OCI-LY7 (cell line): ENCODE measurements at regions not wholly inside any gene's neighbourhood (a gene's known extent, or its start where the extent isn't known, plus 50 kb on each side); places are given as distances from the start of the nearest gene placed in this dataset.

Experiments
- BruUV-seq: library from RNA; stranded (reverse); fragments of 400-500 nt; replicated peaks from 2 replicates; lab custom pipeline; 2021; lab: Mats Ljungman, UMichigan
- CTCF ChIA-PET: fragments of 300-600 bp; sonication (Branson Sonifier 250); formaldehyde crosslinking; loops from one replicate; lab custom pipeline; 2022; ENCODE audit warnings: antibody characterized with exemption; ENCODE audit not compliant: unreplicated experiment; lab: Charles Lee
- POLR2A ChIA-PET: fragments of 300-600 bp; sonication (Branson Sonifier 250); formaldehyde crosslinking; loops from one replicate; lab custom pipeline; 2022; ENCODE audit warnings: antibody characterized with exemption; lab: Charles Lee
- DNase-seq: peaks from one replicate; pipeline ENCODE4 v3.0.0-alpha.2; 2015; ENCODE audit warnings: low spot score
- H2AFZ ChIP-seq: fragments of 200-600 bp; sonication (generic), shearing (Covaris generic); 2 replicates; pipeline ENCODE4 v1.6.1; 2014; ENCODE audit warnings: mild to moderate bottlenecking, antibody characterized with exemption, low read length, moderate library complexity
- H3K27ac ChIP-seq: fragments of 200-600 bp; sonication (generic); 2 replicates; pipeline ENCODE4 v1.5.1; 2014; ENCODE audit warnings: mixed run types, low read depth, mild to moderate bottlenecking, moderate library complexity, low read length, inconsistent platforms; ENCODE audit not compliant: poor library complexity, severe bottlenecking
- H3K36me3 ChIP-seq: fragments of 200-600 bp; sonication (generic); 2 replicates; pipeline ENCODE4 v1.6.1; 2014; ENCODE audit warnings: mild to moderate bottlenecking, antibody characterized with exemption, low read length, moderate library complexity, mixed read lengths; ENCODE audit not compliant: insufficient read depth
- H3K4me1 ChIP-seq: fragments of 200-600 bp; sonication (generic); 2 replicates; pipeline ENCODE4 v1.5.1; 2014; ENCODE audit warnings: mild to moderate bottlenecking, low read length; ENCODE audit not compliant: insufficient read depth, poor library complexity, severe bottlenecking
- H3K4me2 ChIP-seq: fragments of 200-600 bp; sonication (generic); 2 replicates; pipeline ENCODE4 v1.6.1; 2014; ENCODE audit warnings: mild to moderate bottlenecking, low read length
- H3K4me3 ChIP-seq: fragments of 200-600 bp; sonication (generic); 2 replicates; pipeline ENCODE4 v1.5.1; 2014; ENCODE audit warnings: mild to moderate bottlenecking, low read depth, low read length; ENCODE audit not compliant: poor library complexity, severe bottlenecking
- H3K79me2 ChIP-seq: fragments of 200-600 bp; sonication (generic); 2 replicates; pipeline ENCODE4 v1.6.1; 2016; ENCODE audit warnings: low read depth, mild to moderate bottlenecking, low read length, moderate library complexity, mixed read lengths; ENCODE audit not compliant: insufficient read depth
- H3K9me2 ChIP-seq: fragments of 200-600 bp; sonication (generic); 2 replicates; pipeline ENCODE4 v1.6.1; 2016; ENCODE audit warnings: mild to moderate bottlenecking, low read length, mixed read lengths; ENCODE audit not compliant: insufficient read depth
- H3K9me3 ChIP-seq: fragments of 200-600 bp; sonication (generic); 2 replicates; pipeline ENCODE4 v1.6.1; 2014; ENCODE audit warnings: mild to moderate bottlenecking, mixed run types, low read length, mixed read lengths
- H4K20me1 ChIP-seq: fragments of 200-600 bp; sonication (generic); 2 replicates; pipeline ENCODE4 v1.6.1; 2014; ENCODE audit warnings: mild to moderate bottlenecking, antibody characterized with exemption, low read length, moderate library complexity, mixed read lengths; ENCODE audit not compliant: insufficient read depth
- CTCF ChIP-seq: fragments of 200-600 bp; sonication (generic); conservative IDR thresholded peaks from 2 replicates; pipeline ENCODE4 v1.5.1; 2014; ENCODE audit warnings: mild to moderate bottlenecking, antibody characterized with exemption, low read length, moderate library complexity, mixed read lengths
- EZH2phosphoT487 ChIP-seq: fragments of 200-600 bp; sonication (generic); IDR thresholded peaks from 2 replicates; pipeline ENCODE4 v1.6.1; 2018; ENCODE audit warnings: low read depth, borderline replicate concordance, mild to moderate bottlenecking, mixed run types, antibody characterized with exemption, low read length, moderate library complexity, mixed read lengths
- intact Hi-C: fragments of 100-400 bp; cut with micrococcal nuclease; formaldehyde crosslinking; loops from one replicate; pipeline ENCODE4 v1.10.0; 2022; ENCODE audit not compliant: unreplicated experiment

GRCh38 chr3:82229397-82229796 lies 468.0 kb upstream of the GBE1 start:
- no TSS peak for BruUV-seq
- Histone ChIP-seq H3K9me3 (no peaks in the 10 kb centered on the region), H3K79me2 (no peaks in the 10 kb centered on the region), H4K20me1 (no peaks in the 10 kb centered on the region), H3K27ac (no peak overlapping the region), H3K9me2 (no peaks in the 10 kb centered on the region), H3K4me1 (no peaks in the 10 kb centered on the region), H3K4me3 (no peak overlapping the region), H3K36me3 (no peaks in the 10 kb centered on the region), H2AFZ (no peak overlapping the region), H3K4me2 (no peak overlapping the region)
- ChIA-PET POLR2A (no interaction called here), CTCF (no interaction called here)
- no peak for DNase-seq
- intact Hi-C loops: no loop called here
- TF ChIP-seq CTCF (no peak), EZH2phosphoT487 (no peak)

GRCh38 chr3:82224661-82225060 lies 463.2 kb upstream of the GBE1 start:
- H4K20me1 ChIP-seq: no peaks in the 10 kb centered on the region
- BruUV-seq: no TSS peak
- ChIA-PET POLR2A (no interaction called here), CTCF (no interaction called here)
- no peaks in the 10 kb centered on the region for H3K9me2 ChIP-seq
- intact Hi-C loops: no loop called here
- H3K27ac ChIP-seq: no peak overlapping the region
- H3K4me3 ChIP-seq: no peak overlapping the region
- TF ChIP-seq CTCF (no peak), EZH2phosphoT487 (no peak)
- H3K4me2 ChIP-seq: no peak overlapping the region
- H3K79me2 ChIP-seq: no peaks in the 10 kb centered on the region
- H2AFZ ChIP-seq: no peak overlapping the region
- H3K9me3 ChIP-seq: no peaks in the 10 kb centered on the region
- no peak for DNase-seq
- H3K36me3 ChIP-seq: no peaks in the 10 kb centered on the region
- no peaks in the 10 kb centered on the region for H3K4me1 ChIP-seq

GRCh38 chr3:82222401-82222800 lies 461.0 kb upstream of the GBE1 start:
- ChIA-PET CTCF (no interaction called here), POLR2A (no interaction called here)
- Histone ChIP-seq H3K4me1 (no peaks in the 10 kb centered on the region), H3K27ac (no peak overlapping the region), H3K4me2 (no peak overlapping the region), H4K20me1 (no peaks in the 10 kb centered on the region), H3K9me3 (no peaks in the 10 kb centered on the region), H3K9me2 (no peaks in the 10 kb centered on the region), H3K79me2 (no peaks in the 10 kb centered on the region), H3K36me3 (no peaks in the 10 kb centered on the region), H3K4me3 (no peak overlapping the region), H2AFZ (no peak overlapping the region)
- no peak for DNase-seq
- BruUV-seq: no TSS peak
- intact Hi-C loops: no loop called here
- TF ChIP-seq EZH2phosphoT487 (no peak), CTCF (no peak)
